ENCODE measurements at regions not wholly inside any gene's neighbourhood (a gene's known extent, or its start where the extent isn't known, plus 50 kb on each side); places are given as distances from the start of the nearest gene placed in this dataset.

DNA sequence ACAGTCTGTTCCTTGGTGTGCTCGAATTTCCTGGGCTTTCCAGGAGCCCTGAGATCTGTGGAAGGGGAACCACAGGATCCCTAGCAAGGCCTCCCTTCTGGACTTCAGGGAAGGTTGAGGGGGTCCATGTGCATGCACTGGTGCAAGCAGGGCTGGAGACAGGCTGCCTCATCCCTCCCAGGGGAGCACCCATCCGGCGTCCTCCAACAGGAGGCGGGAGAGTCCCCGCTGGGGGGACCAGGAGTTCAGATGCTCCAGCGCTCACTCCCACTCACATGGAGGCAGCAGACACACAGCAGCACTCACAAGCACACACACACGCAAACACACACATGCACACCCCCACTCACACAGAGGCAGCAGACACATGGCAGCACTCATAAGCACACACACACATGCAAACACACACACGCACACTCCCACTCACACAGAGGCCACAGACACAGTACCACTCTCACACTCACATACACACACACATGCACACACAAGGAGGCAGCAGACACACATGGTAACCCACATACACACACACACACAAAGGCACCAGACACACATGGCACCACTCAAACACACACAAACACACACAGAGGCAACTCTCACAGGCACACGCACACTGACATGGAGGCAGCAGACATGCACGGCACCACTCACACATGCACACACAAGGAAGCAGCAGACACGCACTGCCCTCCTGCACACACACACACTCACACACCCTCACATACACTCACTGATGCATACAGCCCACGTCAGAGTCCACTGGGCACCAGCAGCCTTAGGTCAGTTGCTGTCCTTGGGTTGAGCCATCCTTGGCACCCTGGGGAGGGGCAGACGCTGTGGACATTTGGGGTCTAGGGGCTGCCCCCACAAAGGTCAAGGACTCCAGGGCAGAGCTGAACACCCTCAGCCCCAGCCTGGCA is 247.0 kb upstream of the PPP2R2D start:
- no peak for DNase-seq

DNA sequence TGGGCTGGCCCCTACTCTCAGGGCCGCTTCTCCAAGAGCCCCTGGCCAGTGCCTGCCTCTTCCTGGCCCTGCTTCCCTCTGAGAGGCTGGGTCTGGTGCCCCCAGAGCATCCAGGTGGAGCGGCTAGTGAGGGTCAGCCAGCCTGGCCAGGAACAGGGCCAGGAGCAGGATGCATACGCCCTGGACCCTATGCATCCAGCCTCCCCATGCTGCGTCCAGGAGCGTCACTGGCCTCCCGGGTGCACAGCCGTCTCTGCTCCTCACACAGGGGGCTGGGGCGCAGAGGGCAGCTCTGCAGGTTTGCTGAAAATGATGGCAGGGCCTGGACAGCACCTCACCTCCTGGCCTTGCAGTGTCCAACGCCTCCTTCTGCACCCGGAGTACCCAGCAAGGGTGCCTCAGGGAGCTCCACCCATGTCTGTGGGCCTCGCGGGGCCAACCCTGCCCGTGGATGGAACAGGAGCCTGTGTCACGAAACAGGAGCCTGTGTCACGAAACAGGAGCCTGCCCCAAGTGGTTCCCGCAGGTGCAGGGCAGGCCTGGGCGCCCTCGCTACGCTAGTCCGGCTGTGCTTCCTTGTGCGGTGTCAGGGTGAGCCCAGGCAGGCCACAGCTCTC is 246.2 kb upstream of the PPP2R2D start:
- DNase-seq = peak; percentile 49

DNA sequence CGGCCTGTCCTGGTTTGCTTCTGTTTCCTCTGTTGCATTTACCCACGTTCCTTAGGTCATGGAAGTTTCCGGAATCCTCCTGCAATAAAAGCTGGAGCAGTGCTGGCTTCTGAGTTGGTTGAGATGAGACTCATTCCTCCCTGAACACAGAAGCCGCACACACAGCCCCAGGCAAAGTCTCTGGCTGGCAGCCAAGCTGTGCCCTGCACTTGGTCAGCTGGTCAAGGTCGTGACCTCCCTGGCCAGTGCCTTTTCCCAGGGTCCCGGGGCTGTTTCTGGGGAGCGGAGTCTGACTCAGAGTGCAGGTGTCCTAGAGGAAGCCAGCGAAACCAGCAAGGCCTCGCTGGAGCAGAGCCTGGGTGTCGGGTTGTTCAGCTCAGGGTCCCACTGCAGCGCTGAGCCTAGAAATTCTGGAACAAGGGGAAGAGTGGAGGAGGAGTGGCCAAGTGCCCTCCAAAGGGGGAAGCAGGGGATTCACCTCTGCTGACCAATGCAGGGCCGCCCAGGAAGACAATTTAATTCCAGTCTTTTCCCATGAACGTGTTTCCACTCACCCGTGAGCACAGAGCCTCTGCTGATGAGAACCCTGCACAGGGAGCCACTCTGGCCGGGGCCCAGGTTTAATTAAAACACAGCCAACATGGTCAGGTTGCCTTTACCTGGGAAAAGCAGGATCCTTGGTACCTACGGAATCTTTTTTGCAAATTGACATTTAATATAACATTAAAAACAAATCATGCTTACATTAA is 245.5 kb upstream of the PPP2R2D start:
- DNase-seq = peak; percentile 47

DNA sequence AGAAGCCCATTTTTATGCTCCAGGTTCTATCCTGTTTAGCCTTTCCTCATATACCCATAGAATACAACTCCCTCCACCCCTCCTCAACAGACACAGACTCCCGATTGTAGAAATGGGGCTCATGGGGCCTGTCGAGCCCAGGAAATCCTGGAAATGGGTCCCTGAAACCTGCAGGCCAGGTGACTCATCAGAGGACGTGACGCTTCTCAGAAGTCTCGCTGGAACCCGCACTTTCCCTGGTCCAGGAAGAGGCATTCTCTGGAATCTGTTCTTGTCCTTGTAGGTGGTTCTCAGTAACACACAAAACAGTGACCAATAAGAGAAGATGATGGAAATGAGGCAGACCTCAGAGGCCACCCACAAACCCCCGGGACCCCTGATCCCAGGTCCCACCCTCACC is 244.8 kb upstream of the PPP2R2D start:
- no peak for DNase-seq

DNA sequence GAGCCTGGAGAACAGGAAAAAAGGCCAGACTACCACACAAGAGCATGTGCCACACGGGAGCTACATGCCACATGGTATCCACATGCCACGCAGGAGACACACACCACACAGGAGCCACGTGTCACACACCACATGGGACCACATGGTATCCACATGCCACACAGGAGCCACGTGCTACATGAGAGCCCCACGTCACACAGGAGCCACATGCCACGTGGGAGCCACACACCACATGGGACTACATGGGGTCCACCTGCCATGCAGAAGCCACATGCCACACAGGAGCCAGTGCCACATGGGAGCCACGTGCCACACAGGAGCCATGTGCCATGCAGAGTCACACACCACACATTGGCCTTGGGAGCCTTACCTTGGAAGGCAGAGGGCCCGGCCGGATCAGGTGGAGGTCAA is 244.4 kb upstream of the PPP2R2D start:
- DNase-seq = no peak

DNA sequence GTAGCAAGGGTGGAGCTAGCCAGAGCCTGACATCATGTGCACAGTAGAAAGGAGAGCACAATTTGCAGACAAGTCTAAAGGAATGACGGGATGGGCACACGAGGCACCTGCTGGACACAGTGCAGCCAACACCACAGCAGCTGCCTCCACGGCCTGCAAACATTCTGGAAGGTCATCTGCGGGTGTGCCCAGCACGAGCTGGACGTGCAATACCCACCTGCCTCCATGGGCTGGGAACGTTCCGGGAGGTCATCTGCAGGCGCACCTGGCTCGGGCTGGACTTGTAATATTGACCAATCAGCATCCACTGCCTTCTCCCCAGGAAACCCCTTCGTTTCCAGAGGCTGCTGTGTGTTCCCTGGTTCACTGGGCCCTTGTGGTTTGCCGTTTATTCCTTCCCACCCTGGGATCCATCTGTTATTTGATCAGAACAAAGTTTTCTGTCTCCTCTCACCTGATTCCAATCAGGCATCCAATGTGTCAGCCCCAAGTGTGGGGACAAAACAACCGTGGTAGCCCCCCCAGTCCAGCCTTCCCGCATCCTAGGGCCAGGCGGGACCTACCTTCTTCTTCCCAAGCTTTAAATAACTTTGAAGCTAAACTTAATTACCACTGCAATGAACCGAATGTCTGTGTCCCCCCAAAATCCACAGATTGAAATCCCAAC is 243.4 kb upstream of the PPP2R2D start:
- no peak for DNase-seq

DNA sequence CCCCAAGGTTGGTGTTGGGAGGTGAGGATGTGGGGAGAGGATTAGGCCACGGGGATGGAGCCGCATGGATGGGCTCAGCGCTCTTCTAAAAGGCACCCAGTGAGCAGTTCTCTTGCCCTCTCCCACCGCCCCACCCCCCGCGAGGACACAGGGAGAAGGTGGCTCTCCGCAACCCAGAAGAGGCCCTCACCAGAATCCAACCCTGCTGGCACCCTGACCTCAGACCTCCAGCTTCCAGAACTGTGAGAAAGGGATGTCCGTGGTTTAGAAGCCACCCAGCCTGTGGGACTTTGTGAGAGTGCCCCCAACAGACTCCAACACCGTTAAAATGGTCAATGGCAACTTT is 242.8 kb upstream of the PPP2R2D start:
- no peak for DNase-seq

DNA sequence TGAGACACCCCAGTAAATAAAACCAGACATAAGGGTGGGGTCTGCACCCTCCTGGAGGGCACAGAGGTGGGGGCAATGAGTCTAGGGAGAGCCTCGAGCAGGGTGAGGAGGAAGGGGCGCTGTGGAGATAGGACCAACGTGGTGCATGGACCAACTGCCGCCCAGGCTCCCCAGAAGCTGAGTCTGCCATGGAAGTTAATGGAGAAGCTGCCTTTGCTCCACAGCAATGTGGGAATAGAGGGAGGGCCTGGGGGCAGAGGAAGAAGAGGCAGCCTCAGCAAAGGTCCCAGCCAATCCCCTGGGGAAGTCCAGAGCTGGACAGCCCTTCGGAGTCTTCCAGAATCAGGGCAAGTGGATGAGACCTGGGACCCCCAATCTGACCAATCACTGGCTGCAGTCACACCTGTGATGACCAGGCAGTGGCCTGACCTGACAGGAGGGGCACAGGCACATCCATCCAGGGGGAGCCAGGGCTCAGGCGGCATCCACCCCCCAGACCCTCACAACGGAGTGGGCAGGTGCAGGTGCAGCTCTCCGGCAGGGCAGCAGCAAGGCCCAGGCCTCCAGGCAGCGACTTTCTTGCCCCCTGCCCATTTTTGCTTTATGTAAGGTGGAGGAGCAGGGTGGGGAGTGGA is 242.2 kb upstream of the PPP2R2D start:
- DNase-seq = no peak

DNA sequence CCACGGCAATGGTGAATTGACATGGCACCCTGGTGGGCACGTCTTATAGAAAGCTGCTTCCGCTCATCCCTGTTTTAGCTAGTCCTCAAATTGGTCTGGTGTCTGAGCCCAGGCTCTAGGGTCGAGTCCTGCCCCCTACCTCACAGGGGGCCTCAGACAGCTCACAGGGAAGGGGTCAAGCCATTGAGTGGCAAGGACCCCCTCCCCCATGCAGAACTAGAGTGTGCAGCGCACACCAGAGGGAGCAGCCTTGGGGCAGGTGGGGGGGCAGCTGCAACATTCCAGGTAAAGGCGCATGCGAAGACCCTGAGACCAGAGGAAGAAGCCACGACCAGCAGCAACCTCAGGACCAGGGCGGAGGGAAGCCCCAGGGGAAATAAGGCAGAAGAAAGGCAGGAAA is 240.4 kb upstream of the PPP2R2D start:
- no peak for DNase-seq

DNA sequence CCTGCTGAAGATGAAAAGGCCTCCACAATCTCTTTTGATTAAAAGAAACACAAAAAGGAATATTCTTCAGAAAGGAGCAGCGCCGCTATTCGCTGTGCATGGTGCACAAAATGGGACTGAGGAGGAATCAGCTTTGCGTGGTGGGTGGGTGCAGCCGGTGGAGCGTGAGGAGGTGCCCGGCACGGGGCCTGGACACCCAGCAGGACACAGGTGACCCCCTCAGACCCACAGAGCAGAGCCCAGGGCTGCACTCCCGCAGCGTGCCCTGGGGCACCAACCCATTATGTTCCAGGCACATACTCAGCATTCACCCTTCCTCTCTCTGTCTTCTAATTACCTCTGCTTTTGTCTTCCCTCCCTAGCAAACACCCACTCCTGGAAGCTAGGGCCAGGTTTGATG is 238.0 kb upstream of the PPP2R2D start:
- DNase-seq = no peak

DNA sequence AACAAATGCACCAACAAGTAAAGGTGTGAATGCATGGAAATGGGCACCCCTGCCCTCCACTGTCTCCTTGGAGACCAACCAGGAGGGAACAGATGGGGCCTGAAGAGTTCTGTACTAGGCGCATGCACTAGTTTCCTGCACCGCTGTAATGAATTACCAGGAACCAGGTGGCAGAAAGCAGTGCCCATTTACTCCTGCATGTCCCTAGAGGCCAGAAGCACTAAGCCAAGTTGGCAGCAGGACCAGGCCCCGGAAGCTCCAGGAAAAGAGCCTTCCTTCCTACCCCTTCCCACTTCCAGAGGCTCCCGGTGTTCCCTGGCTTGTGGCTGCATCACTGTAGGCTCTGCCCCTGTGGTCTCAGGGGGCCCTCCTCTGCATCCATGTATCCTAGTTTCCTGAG is 237.5 kb upstream of the PPP2R2D start:
- DNase-seq = no peak

DNA sequence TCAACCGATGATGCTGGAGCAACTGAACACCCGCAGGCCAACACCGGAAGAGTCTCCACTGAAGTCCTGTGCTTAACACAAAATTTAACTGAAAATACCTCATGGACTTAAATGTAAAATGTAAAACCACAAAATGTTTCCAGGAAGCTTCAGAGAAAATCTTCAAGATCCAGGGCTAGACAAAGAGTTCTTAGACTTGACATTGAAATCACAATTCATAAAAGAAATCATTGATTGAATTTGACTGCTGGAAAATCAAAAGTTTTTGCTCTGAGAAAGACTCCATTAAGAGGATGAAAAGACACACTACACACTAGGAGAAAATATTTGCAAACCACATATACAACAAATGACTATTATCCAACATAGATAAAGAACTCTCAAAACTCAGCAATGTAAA is 234.7 kb upstream of the PPP2R2D start:
- DNase-seq = no peak

DNA sequence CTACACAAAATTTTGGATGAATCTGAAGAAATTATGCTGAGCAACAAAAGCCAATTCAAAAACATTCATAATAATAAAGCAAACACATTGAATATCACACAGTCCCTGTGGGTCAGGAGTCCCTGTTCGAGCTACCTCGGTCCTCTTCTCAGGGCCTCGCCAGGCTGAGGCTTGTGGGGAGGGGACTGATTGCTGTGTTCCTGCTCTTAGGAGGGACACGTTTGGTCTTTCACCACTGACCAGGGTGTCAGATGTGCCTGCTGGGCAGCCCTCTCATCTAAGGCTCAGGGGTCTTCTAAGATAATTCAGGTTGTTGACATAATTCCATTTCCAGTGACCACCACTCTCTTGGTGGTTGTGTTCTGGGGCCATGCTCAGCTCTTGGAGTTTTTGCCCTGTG is 233.8 kb upstream of the PPP2R2D start:
- DNase-seq = no peak

DNA sequence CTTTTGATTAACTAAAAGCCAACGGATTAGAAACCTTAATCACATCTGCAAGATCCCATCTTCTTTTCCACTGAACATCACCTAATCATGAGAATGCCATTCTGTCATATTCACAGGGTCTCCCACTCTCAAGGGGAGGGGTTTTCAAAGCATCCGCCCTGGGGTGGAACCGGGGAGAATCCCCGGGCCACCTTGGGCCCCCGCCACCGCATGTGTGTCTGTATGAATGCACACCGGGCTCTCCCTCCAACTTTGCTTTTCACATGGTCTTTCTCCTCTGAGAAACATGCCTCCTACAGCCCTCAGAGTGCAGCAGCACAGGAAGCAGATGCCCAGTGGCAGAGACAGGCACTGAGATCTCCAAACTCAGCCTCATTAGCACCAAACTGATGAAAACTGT is 233.2 kb upstream of the PPP2R2D start:
- DNase-seq = no peak

DNA sequence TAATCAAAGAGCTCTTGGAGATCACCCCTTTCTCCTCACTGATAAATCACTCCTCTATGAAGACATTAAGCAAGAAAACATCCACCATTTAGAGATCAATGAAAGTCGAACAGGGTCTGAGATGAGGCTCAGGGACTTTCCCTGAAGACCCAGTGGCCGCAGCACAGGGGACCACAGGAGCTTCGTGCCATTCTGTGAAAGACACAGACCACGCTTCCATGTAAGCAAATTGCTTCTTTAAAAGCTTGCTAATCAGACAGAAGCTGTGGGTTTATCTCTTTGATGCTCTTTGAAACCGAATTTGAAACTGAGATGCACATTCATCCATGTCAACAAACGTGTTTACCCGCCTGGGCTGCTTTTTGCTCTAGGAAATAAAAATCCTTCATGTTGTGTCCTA is 231.9 kb upstream of the PPP2R2D start:
- DNase-seq = no peak

DNA sequence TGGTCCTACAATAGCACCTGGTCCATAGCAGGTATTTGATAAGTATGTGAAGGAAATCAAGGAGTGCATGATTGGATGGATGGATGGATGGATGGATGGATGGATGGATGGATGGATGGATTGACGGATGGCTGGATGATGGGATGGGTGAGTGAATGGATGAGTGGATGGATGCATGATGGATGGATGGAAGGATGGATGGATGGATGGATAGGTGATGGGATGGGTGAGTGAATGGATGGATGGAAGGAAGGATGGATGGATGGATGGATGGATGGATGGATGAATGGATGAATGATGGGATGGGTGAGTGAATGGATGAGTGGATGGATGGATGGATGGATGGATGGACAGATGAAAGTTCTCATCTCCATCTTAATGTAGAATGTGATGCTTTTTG is 231.0 kb upstream of the PPP2R2D start:
- DNase-seq = no peak

DNA sequence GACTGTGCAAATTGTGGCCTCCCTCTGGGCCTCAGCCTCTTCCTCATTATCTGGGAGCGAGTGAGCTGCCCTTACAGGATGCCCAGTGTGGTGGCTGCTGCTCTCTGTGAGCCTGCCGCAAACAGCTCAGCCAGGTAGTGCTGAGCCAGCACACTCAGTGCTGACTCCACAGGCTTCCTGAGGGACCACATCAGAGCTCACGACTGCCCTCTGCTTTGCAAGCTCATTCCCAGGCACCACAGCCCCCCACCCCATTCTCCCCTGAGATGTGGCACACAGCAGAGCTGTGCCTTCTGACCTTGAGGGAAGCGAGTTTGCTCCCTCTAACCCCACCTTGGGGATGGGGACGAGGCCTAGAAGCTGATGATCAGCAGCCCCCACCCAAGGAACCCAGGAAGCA is 230.5 kb upstream of the PPP2R2D start:
- DNase-seq = peak; percentile 31

DNA sequence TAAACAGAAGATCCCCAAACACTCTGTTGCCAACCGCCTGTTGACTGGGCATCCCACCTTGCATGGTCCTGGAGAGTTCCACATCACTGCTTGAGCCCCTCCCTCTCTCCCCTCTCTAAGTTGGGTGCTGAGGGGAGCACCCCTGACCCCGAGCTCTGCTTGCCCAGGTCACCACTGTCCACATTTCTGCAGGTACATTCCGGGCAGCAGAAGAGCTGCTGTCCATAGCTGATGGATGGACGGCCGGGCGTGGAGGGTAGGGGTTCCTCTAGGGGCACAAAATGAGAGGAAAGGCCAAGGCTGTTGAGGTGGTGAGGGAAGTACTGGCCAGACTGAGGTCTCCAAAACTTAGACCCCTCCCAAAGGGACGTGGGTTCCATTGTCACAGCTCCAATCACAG is 227.4 kb upstream of the PPP2R2D start:
- no peak for DNase-seq

DNA sequence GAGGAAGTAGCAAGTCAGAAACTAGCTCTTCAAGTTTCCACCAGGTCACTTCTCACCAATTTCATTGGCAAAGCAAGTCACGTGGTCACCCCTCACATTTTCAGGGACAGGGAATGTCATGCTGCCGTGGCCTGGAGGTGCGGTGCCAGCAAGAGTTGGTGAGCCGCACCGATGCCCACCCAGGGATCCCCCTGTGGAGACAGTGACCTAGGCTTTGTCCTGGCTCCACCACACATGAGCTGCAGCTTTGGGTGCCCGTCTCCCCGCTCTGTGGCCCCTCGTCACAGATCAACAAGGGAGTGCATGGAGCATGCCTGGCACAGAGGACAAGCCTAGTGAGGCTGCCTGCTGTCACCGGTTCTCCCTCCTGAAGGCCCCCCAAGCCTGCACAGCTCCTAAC is 226.7 kb upstream of the PPP2R2D start:
- DNase-seq = no peak

DNA sequence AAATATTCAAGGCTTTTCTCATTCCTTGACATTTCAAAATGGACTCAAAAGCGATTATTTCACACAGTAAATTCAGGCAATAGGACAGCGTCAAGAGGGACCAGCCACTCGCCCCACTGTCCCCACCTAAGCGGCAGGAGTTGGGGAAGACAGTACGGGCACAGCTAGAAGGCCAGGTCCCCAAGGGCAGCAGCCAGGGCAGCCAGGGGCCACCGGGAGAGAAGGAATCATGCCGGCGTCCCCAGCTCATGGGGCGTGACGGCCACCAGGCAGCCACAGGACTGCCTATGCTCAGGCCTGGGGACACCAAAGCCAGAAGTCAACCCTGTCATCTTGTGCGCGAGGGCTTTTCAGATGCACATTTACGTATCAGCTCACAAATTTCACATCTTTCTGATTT is 225.7 kb upstream of the PPP2R2D start:
- DNase-seq = no peak

DNA sequence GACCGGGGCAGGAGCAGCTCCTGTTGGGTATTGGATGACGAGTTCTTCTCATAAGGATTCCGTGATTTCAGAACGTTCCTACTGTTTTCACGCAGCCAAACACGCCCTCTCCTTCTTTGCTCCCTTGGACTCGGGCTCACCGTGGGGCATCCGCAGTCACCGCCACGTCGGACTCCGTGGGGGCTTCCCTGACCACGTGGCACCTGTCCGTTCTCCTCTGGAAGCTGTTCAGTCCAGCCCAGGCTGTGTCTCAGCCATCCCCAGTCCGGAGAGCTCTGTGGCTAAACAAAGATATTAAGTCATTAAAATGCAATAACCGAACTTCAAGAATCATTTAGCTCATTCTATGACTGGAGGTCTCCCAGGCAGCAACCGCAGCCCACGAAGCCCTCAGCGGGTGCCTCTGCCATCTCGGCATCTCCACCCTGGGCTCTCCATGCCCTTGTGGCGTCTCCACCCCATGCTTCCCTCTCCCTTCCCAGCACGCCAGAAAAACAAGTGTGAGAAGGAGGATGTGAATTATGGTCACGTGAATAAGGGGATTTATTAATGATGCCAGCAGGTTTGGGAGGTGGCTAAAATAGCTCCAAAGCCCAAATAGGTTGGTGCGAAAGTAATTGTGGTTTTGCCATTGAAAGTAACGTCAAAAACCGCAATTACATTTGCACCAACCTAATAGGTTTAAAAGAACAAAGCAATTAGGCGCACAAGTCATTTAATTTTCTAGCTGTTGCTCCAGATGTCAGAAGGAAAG is 224.6 kb upstream of the PPP2R2D start:
- DNase-seq = peak; percentile 43

DNA sequence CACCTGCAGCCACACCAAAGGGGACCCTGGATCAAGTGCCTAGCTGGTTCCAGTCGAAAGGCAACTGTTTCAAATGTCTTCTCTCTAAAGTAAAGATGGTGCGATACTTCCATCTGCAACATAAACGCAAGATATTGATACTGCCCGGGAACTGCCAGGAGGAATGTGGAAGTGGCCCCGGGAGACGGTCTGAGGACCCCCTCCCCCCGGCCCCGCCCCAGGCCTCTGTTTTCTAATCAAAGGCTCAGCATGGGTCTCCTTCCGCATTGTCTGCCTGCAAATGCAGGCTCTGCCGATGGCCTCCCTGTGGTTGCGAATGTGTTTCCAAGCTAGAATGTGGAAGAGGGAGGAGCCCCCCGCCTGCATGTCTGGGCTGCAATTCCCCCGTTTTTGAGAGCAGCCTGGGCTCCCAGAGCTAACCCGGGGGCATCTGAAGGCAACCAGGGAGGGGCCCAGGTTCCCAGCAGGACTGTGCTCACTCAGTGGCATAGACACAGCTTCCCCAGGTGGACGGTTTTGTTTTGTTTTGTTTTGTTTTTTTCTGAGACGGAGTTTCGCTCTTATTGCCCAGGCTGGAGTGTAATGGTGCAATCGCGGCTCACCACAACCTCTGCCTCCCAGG is 223.9 kb upstream of the PPP2R2D start:
- peak; percentile 20 for DNase-seq

Data from RPMI8226 (cell line).